GM21619 (cell line): ENCODE measurements at regions not wholly inside any gene's neighbourhood (a gene's known extent, or its start where the extent isn't known, plus 50 kb on each side); places are given as distances from the start of the nearest gene placed in this dataset.

Experiments
- ATAC-seq: cut with Tn5 transposase; IDR thresholded peaks from one replicate; pipeline ENCODE4 v1.9.1; 2021; ENCODE audit not compliant: unreplicated experiment

DNA sequence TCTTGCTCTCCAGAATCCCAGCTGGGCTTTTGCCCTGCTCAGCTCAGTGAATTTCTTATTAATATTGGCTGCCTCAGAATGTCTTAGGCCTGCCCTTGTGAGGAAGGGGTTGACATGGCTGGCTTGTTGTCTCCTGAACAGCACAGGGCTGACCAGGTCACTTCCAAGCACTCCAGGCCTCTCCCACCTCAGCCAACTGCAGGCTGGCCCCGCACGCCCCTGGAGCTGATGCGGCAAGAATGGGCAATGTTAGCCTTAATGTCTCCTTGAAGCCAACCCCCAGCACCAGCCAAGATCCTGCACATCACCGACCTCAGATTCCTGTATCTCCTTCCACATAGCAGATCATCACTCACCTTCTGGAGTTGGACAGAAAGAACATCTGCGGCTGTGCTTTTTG, 598.6 kb downstream of the AJAP1 start:
- no peak for ATAC-seq

DNA sequence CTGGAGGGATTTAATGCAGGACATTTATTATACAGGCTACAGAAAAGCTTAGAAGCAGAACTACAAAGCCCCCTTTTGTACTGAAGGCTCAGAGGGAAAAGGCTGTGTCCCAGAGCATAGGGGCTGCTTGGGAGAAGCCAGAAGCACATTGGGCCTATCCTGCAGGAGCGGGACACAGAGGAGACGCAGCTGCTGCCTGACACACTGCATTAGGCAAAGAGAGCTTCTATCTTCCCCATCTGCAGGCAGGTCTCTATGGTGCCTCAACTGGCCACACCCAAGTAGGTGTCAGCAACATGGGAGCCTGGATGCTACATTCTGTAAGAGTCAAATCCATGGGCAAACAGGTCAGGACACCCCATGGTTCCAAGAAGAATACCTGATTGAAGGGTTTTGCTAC, 595.9 kb downstream of the AJAP1 start:
- ATAC-seq, result no peak

DNA sequence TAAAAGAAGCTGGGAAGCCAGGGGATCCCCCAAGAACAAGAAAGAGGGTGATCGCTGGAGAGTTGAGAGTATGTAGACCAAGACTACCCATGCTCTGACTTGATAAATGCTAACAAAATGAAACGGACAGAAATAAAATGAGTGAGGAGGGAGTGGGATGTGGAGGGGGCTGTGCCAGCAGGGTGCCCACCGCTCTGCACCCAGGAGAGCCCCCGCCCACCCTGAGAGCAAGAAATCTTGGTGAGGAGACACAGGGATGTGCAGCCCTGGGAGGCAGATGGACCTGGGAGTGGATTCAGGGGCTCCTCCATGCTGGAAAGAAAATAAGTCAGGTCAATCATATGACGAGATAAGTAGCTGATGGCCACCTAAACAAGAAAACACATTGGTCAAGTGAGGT, 590.9 kb downstream of the AJAP1 start:
- ATAC-seq, result no peak

DNA sequence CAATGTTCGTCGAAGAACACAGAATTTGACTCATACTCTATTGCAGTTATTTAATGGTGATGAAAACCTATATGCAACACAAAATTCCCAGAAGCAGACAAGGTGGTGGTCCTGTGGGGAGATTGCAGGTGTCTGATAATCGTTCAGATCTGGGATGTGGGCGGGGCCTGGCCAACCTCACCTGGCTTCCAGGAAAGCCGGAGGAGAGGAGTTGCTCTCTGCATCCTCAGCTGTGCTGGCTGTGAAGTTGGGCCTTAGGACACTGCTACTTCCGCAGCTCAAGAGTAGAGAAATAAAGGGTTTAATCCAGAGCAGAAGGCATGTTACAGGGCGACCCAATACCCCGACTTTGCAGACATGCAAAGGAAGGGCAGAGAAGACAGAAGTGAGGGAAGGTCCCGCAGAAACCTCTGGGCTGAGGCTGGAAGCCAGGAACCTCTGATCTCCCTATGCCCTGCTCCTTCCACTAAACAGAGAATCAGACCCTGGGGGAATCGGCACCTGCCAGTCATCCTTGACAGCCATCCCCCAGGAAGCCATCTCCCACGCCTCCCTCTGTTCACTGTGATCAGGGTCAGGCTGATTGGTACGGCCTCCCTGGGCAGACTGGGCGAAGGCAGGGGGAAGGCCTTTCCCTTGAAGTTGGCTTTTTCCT, 590.3 kb downstream of the AJAP1 start:
- ATAC-seq, result no peak

DNA sequence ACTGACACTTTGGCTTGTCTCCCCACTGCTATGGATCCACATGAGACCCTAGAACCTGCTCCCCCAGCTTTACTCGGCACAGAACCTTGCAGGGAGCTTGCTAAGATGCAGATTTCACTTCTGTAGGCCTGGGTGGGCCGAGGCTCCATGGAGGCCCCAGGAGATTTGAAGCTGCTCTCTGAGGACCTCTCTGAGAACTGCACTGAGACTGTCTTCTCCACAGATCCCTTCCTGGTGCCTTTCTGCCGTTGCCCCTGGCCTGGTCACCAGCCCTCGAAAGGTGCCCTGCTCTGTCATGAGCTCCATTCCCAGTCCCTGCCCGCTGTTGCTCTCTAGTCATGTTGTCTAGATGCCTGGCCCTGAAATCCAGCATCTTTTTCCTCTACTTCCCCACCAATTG, 588.4 kb downstream of the AJAP1 start:
- no peak for ATAC-seq

DNA sequence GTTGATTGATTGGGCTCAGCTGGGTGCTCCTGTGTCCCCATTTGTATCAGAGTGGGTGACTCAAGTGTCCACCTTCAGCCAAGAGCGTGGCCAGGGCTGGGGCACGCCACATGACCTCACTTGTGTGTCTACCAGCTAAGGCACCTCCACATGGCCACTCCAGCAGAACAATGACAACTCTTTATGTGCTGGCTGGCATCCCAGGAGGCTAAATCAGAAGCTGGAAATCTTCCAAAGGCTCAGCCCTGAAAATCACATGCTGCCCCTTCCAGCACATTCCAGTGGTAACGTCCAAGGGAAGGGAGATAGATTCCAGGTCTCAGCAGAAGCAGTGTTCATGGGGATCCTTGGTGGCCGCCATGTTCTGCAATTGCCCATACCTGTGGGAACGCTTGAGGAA, 585.5 kb downstream of the AJAP1 start:
- ATAC-seq, result no peak

DNA sequence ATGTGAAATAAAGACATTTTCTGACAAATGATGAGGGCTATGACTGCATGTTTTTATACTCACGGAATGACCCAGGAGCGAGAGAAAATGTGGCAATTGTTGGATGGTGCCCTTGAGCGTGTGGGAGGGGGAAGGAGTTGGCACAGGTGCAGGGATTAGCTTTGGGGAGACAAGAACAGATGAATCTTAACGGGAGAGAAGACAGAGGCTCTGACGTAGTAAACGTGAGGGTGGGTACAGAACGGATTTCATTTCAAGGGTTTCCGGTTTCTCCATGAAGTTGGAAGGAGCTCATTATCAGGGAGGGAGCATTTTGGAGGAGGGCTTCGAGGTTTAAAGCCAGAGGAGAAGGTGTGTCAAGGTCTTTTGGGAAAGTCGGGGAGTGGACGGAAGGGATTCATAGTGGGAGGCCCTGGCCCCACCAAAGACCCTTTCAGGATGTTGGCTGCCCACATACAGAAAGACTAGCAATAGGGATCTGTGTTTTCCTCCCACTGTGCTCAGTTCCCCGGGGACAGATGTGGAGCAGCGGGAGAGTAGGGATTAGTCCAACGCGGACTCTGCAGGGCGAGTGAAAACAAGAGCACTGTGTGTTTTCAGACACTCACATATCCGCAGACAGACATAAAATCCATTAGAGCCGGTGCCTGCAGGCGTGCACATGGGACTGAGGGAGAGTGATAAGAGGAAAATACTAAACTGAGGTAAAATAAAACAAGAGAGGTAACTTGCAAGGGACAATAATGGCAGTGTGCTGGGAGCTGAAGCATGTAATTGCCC, 584.1 kb downstream of the AJAP1 start:
- ATAC-seq, result no peak

DNA sequence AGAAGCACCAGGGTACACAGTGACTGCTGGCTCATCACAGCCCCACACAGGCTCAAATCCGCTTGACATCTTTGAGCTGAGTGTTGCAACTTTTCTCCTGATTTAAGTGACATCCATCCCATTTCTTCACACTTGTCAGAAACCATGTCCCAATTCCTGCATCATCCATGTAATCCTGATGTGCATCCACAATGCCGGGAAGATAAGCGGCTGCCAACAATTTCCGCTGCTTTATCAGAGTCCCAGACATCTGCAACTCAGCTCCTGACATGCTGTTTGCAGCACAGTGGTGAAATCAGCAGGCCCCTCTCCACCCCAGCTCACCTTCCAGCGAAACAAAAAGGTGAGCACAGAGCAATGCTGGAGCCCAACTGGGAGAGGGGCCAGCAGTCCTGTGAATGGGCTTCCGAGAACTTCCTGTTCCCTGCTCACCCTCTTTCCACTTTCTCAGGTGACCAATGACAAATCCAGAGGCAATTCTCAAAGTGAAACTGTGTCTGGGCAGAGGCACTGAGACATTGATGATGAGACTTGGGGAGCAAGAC, 581.0 kb downstream of the AJAP1 start:
- ATAC-seq, result no peak

DNA sequence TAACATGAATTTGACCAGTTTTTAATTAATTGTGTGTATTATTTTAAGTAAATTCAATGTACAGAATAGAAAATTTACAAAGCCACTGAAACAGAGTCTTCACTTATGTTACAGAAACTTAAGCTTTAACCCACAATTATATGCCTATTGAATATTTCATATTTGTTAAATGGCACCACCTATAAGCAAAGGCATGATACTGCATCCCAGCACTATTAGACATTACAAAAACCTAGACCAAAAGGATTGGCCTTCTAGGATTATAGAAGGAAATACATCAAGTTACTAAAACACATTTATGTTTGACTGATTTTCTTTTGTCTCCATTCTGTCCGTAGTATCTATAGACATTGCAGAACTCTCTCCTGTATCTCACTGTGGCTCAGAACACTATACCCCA, 578.1 kb downstream of the AJAP1 start:
- no peak for ATAC-seq

DNA sequence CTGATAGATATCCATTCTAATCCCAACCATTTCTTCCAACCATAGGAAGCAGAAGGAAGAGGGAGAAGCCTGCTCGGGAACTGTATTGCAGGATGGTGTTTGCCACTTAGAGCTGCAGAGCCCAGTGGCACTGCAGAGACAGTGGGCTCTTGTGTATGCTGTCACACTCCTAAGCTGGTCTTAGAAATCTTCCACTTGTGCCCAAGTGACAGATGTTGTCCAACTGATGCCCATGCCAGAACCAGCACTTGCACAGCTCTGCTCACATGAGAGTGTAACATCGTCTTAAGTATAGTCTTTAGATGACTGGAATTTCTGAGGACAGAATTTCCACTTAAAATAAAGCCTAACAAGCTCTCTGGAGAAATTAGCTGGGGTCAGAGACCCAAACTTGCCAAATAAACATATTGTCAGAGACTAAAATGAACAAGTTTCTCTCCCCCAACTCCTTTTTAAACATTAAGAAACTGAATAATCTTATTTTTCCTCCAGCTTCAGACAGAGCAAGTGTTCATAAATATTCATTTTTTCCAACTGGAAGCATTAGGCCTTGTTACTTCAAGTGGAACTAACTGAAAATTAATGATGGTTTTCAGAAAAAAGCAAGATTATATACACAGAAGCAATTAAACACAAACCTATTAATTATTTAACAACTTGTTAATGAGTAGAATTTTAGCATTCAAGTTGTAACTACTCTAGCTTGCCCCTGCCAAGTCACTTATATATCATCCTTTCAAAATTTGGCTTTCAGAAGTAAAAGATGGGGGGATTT, 577.3 kb downstream of the AJAP1 start:
- no peak for ATAC-seq

DNA sequence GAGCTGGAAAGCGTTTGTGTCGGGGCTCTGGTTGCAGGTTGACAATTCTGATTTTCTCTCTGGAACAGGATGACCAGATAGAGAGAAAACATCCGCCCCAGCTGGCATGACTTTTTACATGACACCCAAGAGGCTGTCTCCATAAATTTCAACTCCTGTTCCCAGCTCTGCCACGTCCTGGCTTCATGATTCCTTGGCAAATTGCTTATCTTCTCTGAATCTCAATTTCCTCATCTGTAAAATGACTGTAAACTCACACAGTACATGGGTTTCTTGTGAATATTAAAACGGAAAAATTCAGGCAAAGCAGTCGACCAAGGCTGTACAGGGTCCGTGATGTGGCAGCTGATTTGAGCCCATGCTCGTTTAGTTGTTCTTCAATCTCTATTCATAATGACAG, 572.7 kb downstream of the AJAP1 start:
- ATAC-seq, result no peak

DNA sequence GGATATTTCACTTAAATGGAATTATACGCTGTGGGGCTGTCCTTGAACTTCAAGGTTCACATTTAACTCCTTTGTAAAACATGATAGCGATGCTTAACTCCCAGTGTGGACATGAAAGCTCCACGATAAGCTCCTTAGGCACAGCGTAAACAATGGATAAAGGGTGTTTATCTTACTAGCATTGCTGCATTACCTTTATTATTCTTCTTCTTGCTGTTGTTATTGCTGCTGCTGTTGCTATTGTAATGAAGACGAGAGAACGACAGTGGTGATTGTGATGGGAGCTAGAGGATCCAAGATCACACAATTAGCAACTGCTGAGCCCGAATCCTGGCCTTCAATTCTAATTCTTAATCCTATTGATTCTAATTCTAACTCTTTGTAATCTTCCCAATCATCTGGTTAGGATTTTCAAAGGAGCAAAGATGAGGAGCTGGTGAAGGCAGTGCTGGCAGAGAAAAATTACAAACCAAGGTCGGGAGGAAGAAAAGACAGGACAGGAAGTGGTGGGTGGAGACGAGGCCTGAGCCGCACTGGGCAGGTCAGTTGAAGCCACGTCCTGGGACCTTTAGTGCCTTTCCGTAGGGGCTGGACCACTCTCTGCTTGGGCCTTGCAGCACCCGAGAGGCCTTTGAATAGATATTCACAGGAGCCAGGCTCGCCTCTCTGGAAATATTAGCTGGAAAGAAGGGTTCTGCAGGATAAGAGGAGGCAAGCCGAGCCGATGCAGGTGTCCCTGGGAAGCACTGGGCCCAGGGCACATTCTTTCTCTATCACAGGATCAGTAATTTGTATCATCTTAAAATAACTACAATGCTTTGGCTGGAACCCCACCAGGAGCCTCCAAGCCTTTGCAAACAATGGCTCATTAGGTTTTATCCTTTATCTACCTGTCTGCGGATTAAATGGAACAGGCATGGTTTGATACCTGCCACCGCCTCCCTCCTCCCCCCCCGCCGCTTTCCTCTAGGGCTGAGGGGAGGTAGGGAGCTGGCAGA, 571.6 kb downstream of the AJAP1 start:
- no peak for ATAC-seq

DNA sequence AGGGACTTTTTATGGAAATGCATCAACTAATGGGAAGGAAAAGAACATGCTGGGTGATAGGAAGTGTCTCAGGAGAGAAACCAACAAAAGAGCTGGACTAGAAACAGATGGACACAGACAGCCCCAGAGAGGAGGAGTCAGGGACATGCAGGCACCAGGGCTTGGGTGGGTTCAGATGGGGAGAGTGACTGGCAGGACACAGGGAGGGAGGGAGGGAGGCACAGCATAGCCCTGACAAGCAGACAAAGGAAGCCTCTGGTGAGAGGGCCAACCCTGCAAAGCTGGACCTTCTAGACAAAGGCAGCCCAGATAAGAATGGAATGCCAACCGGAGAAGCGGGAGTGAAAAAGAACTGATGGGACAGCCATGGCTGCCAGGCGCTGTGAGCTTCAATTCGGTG, 568.8 kb downstream of the AJAP1 start:
- ATAC-seq, result no peak

DNA sequence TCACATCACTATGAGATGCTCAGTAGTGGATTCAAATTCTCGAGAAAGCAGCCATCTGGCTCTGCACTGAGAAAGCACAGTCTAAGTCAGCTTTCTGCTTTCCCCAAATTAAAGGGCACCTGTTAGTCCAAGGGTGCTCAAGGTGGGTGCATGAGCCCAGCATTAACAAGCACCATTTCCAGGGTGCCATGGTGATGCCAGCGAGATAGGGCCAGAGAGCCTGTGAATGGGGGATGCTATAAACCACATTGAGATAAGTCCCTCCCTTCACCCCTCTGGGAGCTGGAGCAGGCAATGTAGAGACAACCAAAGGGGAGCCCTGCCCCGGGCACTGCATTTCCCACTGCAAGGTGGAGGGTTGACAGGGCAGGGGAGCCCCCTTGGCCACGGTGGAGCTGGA, 568.2 kb downstream of the AJAP1 start:
- ATAC-seq, result no peak

DNA sequence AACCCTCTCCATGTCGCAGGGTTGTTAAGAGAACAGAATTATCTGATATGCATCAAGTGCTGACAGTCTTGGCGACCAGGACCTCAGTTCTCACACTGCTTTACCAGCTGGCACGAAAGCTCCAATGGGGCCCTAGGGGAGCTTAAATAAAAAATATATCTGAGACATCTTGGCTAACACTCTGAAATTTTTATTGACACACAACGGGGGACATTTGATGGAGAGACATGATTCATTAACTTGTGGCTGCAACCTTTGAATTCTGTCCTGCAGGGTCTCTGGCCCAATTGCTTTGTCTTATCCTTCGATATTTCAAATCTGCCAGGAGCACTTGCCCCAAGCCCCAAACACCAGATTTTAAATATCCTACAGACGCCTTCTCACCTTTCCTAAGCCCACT, 567.0 kb downstream of the AJAP1 start:
- no peak for ATAC-seq

DNA sequence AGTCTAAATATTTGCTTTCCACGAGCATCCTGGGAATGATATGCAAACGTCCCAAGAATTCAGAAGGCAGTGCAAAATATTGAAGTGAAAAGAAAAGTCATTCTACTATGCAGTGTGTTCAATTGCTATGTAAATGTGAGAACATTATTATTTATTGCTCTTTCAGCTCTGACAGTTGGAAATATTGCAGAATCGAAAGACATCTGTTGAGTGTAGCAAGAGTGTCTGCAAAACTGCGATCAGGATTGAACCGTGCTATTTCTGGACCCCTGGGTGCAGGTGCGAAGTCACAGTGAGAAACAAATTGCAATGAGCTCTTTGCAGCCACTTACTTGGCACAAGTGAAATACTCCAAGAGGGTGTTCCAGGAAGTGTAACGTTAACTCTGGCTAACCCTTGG, 566.4 kb downstream of the AJAP1 start:
- ATAC-seq, result no peak

DNA sequence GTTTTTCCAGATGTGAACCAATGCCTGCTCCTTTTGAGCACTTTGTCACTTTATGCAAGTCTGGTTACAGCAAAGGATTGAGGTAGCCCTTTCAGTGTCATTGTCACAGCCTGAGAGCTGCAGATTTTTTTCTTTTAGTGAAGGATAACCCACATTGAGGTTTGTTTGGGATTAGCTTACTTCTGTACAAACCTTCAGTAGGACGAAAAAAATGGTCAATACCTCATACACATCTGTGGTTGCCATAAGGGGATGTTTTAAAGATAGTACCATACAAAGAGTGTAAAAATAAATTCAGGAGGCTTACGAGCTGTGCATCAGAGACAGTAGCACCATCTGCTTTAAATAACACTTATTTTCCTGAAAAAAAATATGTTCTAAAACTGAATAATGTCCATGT, 566.0 kb downstream of the AJAP1 start:
- ATAC-seq, result no peak

DNA sequence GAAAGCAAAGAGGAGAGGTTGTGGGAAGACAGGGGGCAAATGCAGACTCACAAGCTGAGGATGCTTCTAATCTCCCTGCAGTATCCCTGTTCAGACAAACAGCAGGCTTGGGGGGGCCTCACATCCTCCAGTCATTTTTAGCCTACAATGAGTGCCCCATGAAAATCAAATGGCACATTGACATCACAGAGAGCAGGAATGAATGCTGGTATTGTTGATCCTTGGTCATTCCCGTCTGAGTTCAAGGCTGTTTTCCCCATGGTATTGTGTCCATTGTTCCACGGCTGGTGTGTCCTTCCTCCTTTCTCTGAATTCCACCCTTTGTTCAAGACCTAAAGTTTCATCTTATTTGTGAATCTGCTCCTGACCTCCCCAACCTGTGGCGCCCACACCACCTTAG, 545.6 kb downstream of the AJAP1 start:
- ATAC-seq, result no peak

DNA sequence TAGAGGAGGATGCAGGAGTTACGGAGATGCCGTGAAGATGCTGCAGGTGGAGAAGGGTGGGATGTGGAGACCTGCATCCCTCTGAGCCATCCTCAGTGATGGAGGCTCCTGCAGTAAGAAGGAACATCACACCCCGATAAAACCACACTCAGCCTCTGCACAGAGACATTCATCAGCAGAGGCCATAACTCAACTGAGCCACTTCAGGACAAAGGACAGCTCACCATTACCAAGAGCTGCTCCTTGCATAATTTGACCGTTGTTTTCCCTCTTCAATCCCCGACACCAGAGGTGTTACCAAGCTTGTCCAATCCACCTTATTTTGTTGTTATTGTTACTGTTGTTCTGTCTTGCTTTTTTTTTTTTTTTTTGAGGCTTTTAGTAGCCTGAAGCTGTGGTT, 543.9 kb downstream of the AJAP1 start:
- ATAC-seq, result no peak

DNA sequence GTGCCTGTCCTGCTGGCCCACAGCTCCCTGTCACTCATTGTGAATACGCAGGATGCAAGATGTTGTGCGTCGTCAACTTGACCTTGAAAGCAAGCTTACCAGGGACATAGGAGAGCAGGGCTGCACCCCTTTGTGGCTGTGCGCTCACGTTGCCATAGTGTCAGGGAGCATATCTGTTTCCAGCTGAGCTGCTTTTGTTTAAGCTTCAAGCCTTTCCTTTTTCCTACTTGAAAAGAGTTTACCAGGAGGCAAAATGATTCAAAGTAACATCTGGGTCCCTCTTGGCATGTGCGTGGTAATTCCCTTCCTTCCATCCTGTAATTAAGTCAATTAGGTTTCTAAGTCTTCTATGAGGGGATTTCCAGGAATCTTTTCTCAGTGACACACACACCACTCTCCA, 537.1 kb downstream of the AJAP1 start:
- no peak for ATAC-seq

DNA sequence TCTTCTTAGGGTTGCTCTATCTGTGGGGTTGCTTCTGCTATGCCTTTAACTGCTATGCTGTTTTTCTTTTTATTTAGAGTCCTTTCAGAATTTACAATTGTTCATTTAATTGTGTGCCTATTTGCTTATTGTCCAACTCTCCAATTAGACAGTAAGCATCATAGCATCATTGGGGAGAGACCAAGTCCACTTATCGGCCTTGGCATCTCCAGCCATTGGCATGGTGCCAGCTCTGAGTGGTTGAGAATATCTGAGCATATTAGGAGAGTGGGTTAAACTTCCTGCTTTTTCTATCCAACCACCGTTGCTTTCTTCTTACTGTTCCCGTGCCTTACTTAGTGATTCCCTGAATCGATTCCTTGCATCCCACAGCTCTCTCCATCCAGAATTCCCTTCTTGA, 535.0 kb downstream of the AJAP1 start:
- no peak for ATAC-seq
